ENCODE measurements at regions not wholly inside any gene's neighbourhood (a gene's known extent, or its start where the extent isn't known, plus 50 kb on each side); places are given as distances from the start of the nearest gene placed in this dataset.

- TF ChIP-seq PRDM10 (IDR thresholded peaks at IDR 0.05; ENCODE audit: partially characterized antibody) (no peak), FOXP4 (CRISPR knock-in tag; IDR thresholded peaks at IDR 0.05; ENCODE audit: borderline replicate concordance) (no peak), KHSRP (IDR thresholded peaks at IDR 0.05) (no peak)
- Histone ChIP-seq H3K4me2 (ENCODE audit: insufficient read depth, low read length) (no peak overlapping the region), H3K36me3 (ENCODE audit: control insufficient read depth, insufficient read depth, low read length) (no peaks in the 10 kb centered on the region), H3K4me1 (replicated peaks in 1 of 2; ENCODE audit: control insufficient read depth in 2 of 2, insufficient read depth in 2 of 2, low read length in 2 of 2) (no peaks in the 10 kb centered on the region), H3K4me3 (no peak overlapping the region), H4K20me1 (replicated peaks; ENCODE audit: control insufficient read depth, insufficient read depth, low read length) (no peaks in the 10 kb centered on the region), H3K9ac (ENCODE audit: insufficient read depth in 1 of 2, low read depth in 2 of 2, low read length in 2 of 2) (no peak overlapping the region), H3K79me2 (ENCODE audit: control insufficient read depth, insufficient read depth, low read length) (no peaks in the 10 kb centered on the region), H3K9me1 (ENCODE audit: control insufficient read depth, insufficient read depth, low read length) (no peaks in the 10 kb centered on the region), H3K9me3 (replicated peaks; ENCODE audit: control insufficient read depth, insufficient read depth, low read depth, low read length) (no peaks in the 10 kb centered on the region), H3K27ac (ENCODE audit: extremely low read depth, low read depth, low read length) (no peak overlapping the region), H3K27me3 (ENCODE audit: control insufficient read depth in 2 of 2, insufficient read depth in 2 of 2, low read length in 2 of 2) (peaks cover 0 to 3% of the 10 kb centered on the region in 2 experiments; a peak in 1 of 5 replicates), H2AFZ (ENCODE audit: low read depth, low read length) (no peak overlapping the region)
- FAIRE-seq (no peak), ATAC-seq (no peak), DNase-seq (ENCODE audit: extremely low read depth in 1 of 4, low spot score in 3 of 4) (no peak)
- POLR2A ChIA-PET: no interaction called here
- intact Hi-C loops (cut with micrococcal nuclease) (no loop called here), in situ Hi-C loops (cut with MboI) (no loop called here)
- BruUV-seq (replicated peaks): no TSS peak
- CTCF ChIA-PET (ENCODE audit: low intra/inter-chr PET ratio): no interaction called here
- 0% methylated on average over 15 of the region's 15 CpGs for WGBS (ENCODE audit: insufficient coverage, low coverage, missing lambda C conversion rate)
Measured at GRCh38 chr5:3428334-3428733, 167.3 kb upstream of the IRX1 start.
